H9 (cell line): ENCODE measurements at regions not wholly inside any gene's neighbourhood (a gene's known extent, or its start where the extent isn't known, plus 50 kb on each side); places are given as distances from the start of the nearest gene placed in this dataset.

Source experiments
- DNase-seq: peaks from one replicate; pipeline ENCODE4 v3.0.0-alpha.2; 2017
- H2AFZ ChIP-seq: one replicate; pipeline ENCODE4 v1.6.1; 2013; ENCODE audit warnings: mild to moderate bottlenecking, low read length, control low read depth, moderate library complexity
- H2AK5ac ChIP-seq: 2 replicates; pipeline ENCODE4 v1.6.1; 2013; ENCODE audit warnings: low read length, control low read depth, mixed read lengths; ENCODE audit not compliant: insufficient read length
- H2BK120ac ChIP-seq: one replicate; pipeline ENCODE4 v1.6.1; 2013; ENCODE audit warnings: low read depth, mild to moderate bottlenecking, low read length, control low read depth, inconsistent platforms; ENCODE audit not compliant: poor library complexity, severe bottlenecking
- H2BK12ac ChIP-seq: 2 replicates; pipeline ENCODE4 v1.6.1; 2013; ENCODE audit warnings: low read length, control low read depth, mixed read lengths, low read depth; ENCODE audit not compliant: insufficient read length
- H2BK15ac ChIP-seq: 2 replicates; pipeline ENCODE4 v1.6.1; 2013; ENCODE audit warnings: low read depth, low read length, control low read depth
- H2BK20ac ChIP-seq: one replicate; pipeline ENCODE4 v1.6.1; 2013; ENCODE audit warnings: low read depth, mild to moderate bottlenecking, low read length, control low read depth, inconsistent platforms; ENCODE audit not compliant: poor library complexity, severe bottlenecking
- H2BK5ac ChIP-seq: 2 replicates; pipeline ENCODE4 v1.6.1; 2013; ENCODE audit warnings: low read length, control low read depth, mixed read lengths; ENCODE audit not compliant: insufficient read length
- H3K14ac ChIP-seq: 2 replicates; pipeline ENCODE4 v1.6.1; 2013; ENCODE audit warnings: low read length, control low read depth; ENCODE audit not compliant: insufficient read depth
- H3K18ac ChIP-seq: 2 replicates; pipeline ENCODE4 v1.6.1; 2013; ENCODE audit warnings: low read depth, mild to moderate bottlenecking, mixed read lengths, low read length, control low read depth; ENCODE audit not compliant: insufficient read length
- H3K23ac ChIP-seq: 2 replicates; pipeline ENCODE4 v1.6.1; 2013; ENCODE audit warnings: low read length, control low read depth, mixed read lengths, low read depth; ENCODE audit not compliant: insufficient read length
- H3K23me2 ChIP-seq: 2 replicates; pipeline ENCODE4 v1.6.1; 2013; ENCODE audit warnings: low read depth, mild to moderate bottlenecking, mixed read lengths, low read length, control low read depth; ENCODE audit not compliant: insufficient read length, poor library complexity, severe bottlenecking
- H3K27ac ChIP-seq: 2 replicates; pipeline ENCODE4 v1.5.1; 2013; ENCODE audit warnings: low read length, control low read depth, mixed read lengths, low read depth; ENCODE audit not compliant: insufficient read length
- H3K27me3 ChIP-seq: 2 replicates; pipeline ENCODE4 v1.6.1; 2013; ENCODE audit warnings: low read length, control low read depth, inconsistent platforms; ENCODE audit not compliant: insufficient read depth
- H3K4ac ChIP-seq: 2 replicates; pipeline ENCODE4 v1.6.1; 2013; ENCODE audit warnings: low read depth, mild to moderate bottlenecking, control low read depth, inconsistent platforms, low read length, moderate library complexity
- H3K4me1 ChIP-seq: 2 replicates; pipeline ENCODE4 v1.6.1; 2013; ENCODE audit warnings: low read length, control low read depth, inconsistent platforms; ENCODE audit not compliant: insufficient read depth
- H3K4me2 ChIP-seq: 2 replicates; pipeline ENCODE4 v1.6.1; 2013; ENCODE audit warnings: low read length, control low read depth, mixed read lengths; ENCODE audit not compliant: insufficient read length, insufficient read depth
- H3K56ac ChIP-seq: 2 replicates; pipeline ENCODE4 v1.6.1; 2013; ENCODE audit warnings: low read depth, mild to moderate bottlenecking, mixed read lengths, low read length, control low read depth; ENCODE audit not compliant: insufficient read length
- H3K79me1 ChIP-seq: 2 replicates; pipeline ENCODE4 v1.6.1; 2013; ENCODE audit warnings: low read depth, mild to moderate bottlenecking, moderate library complexity, low read length, control low read depth, inconsistent platforms; ENCODE audit not compliant: insufficient read depth, poor library complexity, severe bottlenecking
- H3K79me2 ChIP-seq: 2 replicates; pipeline ENCODE4 v1.6.1; 2013; ENCODE audit warnings: low read length, control low read depth, inconsistent platforms; ENCODE audit not compliant: insufficient read depth
- H3K9ac ChIP-seq: 2 replicates; pipeline ENCODE4 v1.6.1; 2013; ENCODE audit warnings: low read length, control low read depth, mixed read lengths; ENCODE audit not compliant: insufficient read length; ENCODE audit errors: extremely low read depth
- H3K9me3 ChIP-seq: one replicate; pipeline ENCODE4 v1.6.1; 2013; ENCODE audit warnings: low read depth, low read length, inconsistent platforms; ENCODE audit not compliant: control insufficient read depth
- H3T11ph ChIP-seq: one replicate; pipeline ENCODE4 v1.6.1; 2013; ENCODE audit warnings: mild to moderate bottlenecking, low read length, control low read depth, inconsistent platforms
- H4K20me1 ChIP-seq: one replicate; pipeline ENCODE4 v1.6.1; 2013; ENCODE audit not compliant: control insufficient read depth, insufficient read length, insufficient read depth
- H4K5ac ChIP-seq: 2 replicates; pipeline ENCODE4 v1.6.1; 2013; ENCODE audit warnings: low read depth, mild to moderate bottlenecking, mixed read lengths, low read length, control low read depth; ENCODE audit not compliant: insufficient read length
- H4K8ac ChIP-seq: replicated peaks from 2 replicates; pipeline ENCODE4 v1.6.1; 2013; ENCODE audit warnings: low read length, control low read depth, mixed read lengths, low read depth; ENCODE audit not compliant: insufficient read length
- H4K91ac ChIP-seq: 2 replicates; pipeline ENCODE4 v1.6.1; 2013; ENCODE audit warnings: low read depth, mild to moderate bottlenecking, moderate library complexity, mixed read lengths, low read length, control low read depth; ENCODE audit not compliant: insufficient read length
- H3K27ac Mint-ChIP-seq, 3 experiments: 2 replicates in 2 of 3; 3 replicates in 1 of 3; pipeline ENCODE4 v1.8.0; 2020 to 2021; ENCODE audit warnings: mixed read lengths in 3 of 3, mild to moderate bottlenecking in 1 of 3, moderate library complexity in 1 of 3
- H3K27me3 Mint-ChIP-seq: 2 replicates; pipeline ENCODE4 v1.8.0; 2021; ENCODE audit warnings: low read depth, mild to moderate bottlenecking, moderate library complexity, mixed read lengths
- H3K36me3 Mint-ChIP-seq, 3 experiments: 2 replicates in 2 of 3; 3 replicates in 1 of 3; pipeline ENCODE4 v1.8.0; 2020 to 2021; ENCODE audit warnings: low read depth in 3 of 3, mixed read lengths in 3 of 3; ENCODE audit not compliant: insufficient read depth in 1 of 3
- H3K4me1 Mint-ChIP-seq, 2 experiments: 2 replicates each; pipeline ENCODE4 v1.8.0; 2020; ENCODE audit warnings: mixed read lengths in 2 of 2
- H3K4me3 Mint-ChIP-seq, 2 experiments: 2 replicates in 1 of 2; 3 replicates in 1 of 2; pipeline ENCODE4 v1.8.0; 2020 to 2021; ENCODE audit warnings: mild to moderate bottlenecking in 2 of 2, mixed read lengths in 2 of 2, moderate library complexity in 1 of 2
- H3K9me3 Mint-ChIP-seq, 2 experiments: 2 replicates in 1 of 2; 3 replicates in 1 of 2; pipeline ENCODE4 v1.8.0; 2020; ENCODE audit warnings: mild to moderate bottlenecking in 2 of 2, mixed read lengths in 2 of 2, moderate library complexity in 1 of 2
- WGBS: extraction: QIAGEN DNeasy Blood & Tissue Kit; methylation state at CpG from one replicate; pipeline ENCODE4 v1.1.7; 2013; ENCODE audit warnings: missing lambda C conversion rate, low lambda C conversion rate, mixed read lengths; ENCODE audit not compliant: insufficient read length; ENCODE audit errors: extremely low coverage; 5-methylcytosine and 5-hydroxymethylcytosine counted together
- TF ChIP-seq, protein P1 (sequence below): fragments of 200-600 bp; sonication (generic); conservative IDR thresholded peaks from 3 replicates; pipeline ENCODE4 v1.8.0; 2021; ENCODE audit warnings: antibody characterized with exemption, mild to moderate bottlenecking

DNA sequence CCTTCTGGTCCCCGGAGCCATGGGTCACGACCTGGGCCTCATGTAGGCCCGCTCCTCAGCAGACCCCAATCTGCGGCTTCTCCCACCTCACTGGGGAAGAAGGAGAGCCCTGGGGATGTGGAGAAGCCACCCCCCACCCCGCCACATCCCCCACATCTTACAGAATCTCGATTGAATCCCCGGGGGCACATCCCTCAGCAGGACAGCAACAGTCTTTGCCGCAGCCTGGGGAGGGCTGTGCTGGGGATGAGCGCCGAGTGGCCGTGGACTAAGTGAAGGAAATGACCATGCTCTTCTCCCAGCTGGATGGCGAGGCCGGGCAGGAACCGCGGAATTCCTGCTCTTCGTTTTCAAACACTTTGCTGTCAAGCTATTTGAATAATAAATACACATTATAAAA is 169.0 kb upstream of the RTL1 start:
- H3K9me3 Mint-ChIP-seq, result no peaks in the 10 kb centered on the region
- Histone ChIP-seq H3K23me2 (peaks cover 6% of the 10 kb centered on the region), H3K56ac (no peak overlapping the region), H3K79me2 (no peaks in the 10 kb centered on the region), H2AFZ (no peak overlapping the region), H3T11ph (no peak overlapping the region), H4K8ac (no peak overlapping the region), H2BK12ac (no peak overlapping the region), H4K91ac (no peak overlapping the region), H3K27me3 (no peaks in the 10 kb centered on the region), H2BK20ac (no peak overlapping the region), H3K79me1 (no peaks in the 10 kb centered on the region), H3K14ac (no peak overlapping the region; the same call in 1 of the 2 replicates), H2BK120ac (no peak overlapping the region), H2BK5ac (no peak overlapping the region), H4K20me1 (no peaks in the 10 kb centered on the region), H3K9me3 (no peaks in the 10 kb centered on the region), H3K4me1 (peaks cover 3% of the 10 kb centered on the region; the same call in 1 of the 2 replicates), H3K18ac (no peak overlapping the region), H3K9ac (no peak overlapping the region), H2BK15ac (no peak overlapping the region), H3K23ac (no peak overlapping the region), H3K4ac (no peak overlapping the region), H3K27ac (no peak overlapping the region), H4K5ac (no peak overlapping the region), H2AK5ac (no peak overlapping the region), H3K4me2 (no peak overlapping the region)
- WGBS, result no CpG with 5 or more reads among the region's 16 CpGs
- TF ChIP-seq, protein P1, sequence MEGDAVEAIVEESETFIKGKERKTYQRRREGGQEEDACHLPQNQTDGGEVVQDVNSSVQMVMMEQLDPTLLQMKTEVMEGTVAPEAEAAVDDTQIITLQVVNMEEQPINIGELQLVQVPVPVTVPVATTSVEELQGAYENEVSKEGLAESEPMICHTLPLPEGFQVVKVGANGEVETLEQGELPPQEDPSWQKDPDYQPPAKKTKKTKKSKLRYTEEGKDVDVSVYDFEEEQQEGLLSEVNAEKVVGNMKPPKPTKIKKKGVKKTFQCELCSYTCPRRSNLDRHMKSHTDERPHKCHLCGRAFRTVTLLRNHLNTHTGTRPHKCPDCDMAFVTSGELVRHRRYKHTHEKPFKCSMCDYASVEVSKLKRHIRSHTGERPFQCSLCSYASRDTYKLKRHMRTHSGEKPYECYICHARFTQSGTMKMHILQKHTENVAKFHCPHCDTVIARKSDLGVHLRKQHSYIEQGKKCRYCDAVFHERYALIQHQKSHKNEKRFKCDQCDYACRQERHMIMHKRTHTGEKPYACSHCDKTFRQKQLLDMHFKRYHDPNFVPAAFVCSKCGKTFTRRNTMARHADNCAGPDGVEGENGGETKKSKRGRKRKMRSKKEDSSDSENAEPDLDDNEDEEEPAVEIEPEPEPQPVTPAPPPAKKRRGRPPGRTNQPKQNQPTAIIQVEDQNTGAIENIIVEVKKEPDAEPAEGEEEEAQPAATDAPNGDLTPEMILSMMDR, result no peak
- H3K27ac Mint-ChIP-seq, result peak overlapping the region in 1 of 3 experiments; percentile 83; a peak in 1 of 7 replicates
- peaks cover 19 to 34% of the 10 kb centered on the region in 2 experiments for H3K4me1 Mint-ChIP-seq
- H3K4me3 Mint-ChIP-seq, result no peak overlapping the region
- H3K36me3 Mint-ChIP-seq, result no peaks in the 10 kb centered on the region
- H3K27me3 Mint-ChIP-seq, result peaks cover 29% of the 10 kb centered on the region
- peak; percentile 41 for DNase-seq
